Neuronal stem cell (in vitro differentiated cells): ENCODE measurements at regions not wholly inside any gene's neighbourhood (a gene's known extent, or its start where the extent isn't known, plus 50 kb on each side); places are given as distances from the start of the nearest gene placed in this dataset.
"Not testable (repeated sequence)": the region's sequence is repeated elsewhere in the genome, so short reads cannot be mapped to it uniquely, and the experiment has no call there.

Experiments used
- DNase-seq: peaks from one replicate; pipeline ENCODE4 v3.0.0-alpha.2; 2013; ENCODE audit warnings: low spot score
- H2AFZ ChIP-seq: one replicate; pipeline ENCODE4 v1.6.1; 2013; ENCODE audit warnings: mild to moderate bottlenecking, low read length, inconsistent platforms
- H2AK5ac ChIP-seq: 2 replicates; pipeline ENCODE4 v1.6.1; 2013; ENCODE audit warnings: low read depth, mild to moderate bottlenecking, inconsistent platforms, low read length, moderate library complexity, mixed read lengths
- H2BK120ac ChIP-seq: 2 replicates; pipeline ENCODE4 v1.6.1; 2013; ENCODE audit warnings: low read depth, mild to moderate bottlenecking, inconsistent platforms, low read length, moderate library complexity, mixed read lengths
- H2BK12ac ChIP-seq: one replicate; pipeline ENCODE4 v1.6.1; 2013; ENCODE audit warnings: low read length, inconsistent platforms
- H2BK15ac ChIP-seq: 2 replicates; pipeline ENCODE4 v1.6.1; 2013; ENCODE audit warnings: mild to moderate bottlenecking, low read length, inconsistent platforms, mixed read lengths
- H2BK5ac ChIP-seq: one replicate; pipeline ENCODE4 v1.6.1; 2013; ENCODE audit warnings: inconsistent platforms, mild to moderate bottlenecking, low read length, moderate library complexity
- H3K14ac ChIP-seq: one replicate; pipeline ENCODE4 v1.6.1; 2013; ENCODE audit warnings: low read length, inconsistent platforms
- H3K18ac ChIP-seq: 2 replicates; pipeline ENCODE4 v1.6.1; 2013; ENCODE audit warnings: low read length, inconsistent platforms
- H3K23ac ChIP-seq: 2 replicates; pipeline ENCODE4 v1.6.1; 2013; ENCODE audit warnings: low read depth, mild to moderate bottlenecking, mixed read lengths, low read length, inconsistent platforms; ENCODE audit not compliant: poor library complexity
- H3K27ac ChIP-seq: replicated peaks from 3 replicates; pipeline ENCODE4 v1.5.1; 2013; ENCODE audit warnings: low read length, inconsistent platforms
- H3K27me3 ChIP-seq, 3 experiments: 2 replicates each; pipeline ENCODE4 v1.6.1; 2013; ENCODE audit warnings: low read length in 3 of 3, mild to moderate bottlenecking in 2 of 3, inconsistent platforms in 1 of 3, low read depth in 1 of 3, mixed read lengths in 1 of 3, moderate library complexity in 1 of 3; ENCODE audit not compliant: control insufficient read depth in 3 of 3, insufficient read depth in 3 of 3
- H3K36me3 ChIP-seq, 2 donors: replicated peaks in 1 of 2; 2 replicates each; pipeline ENCODE4 v1.6.1; 2013; ENCODE audit warnings: low read length in 2 of 2; ENCODE audit not compliant: control insufficient read depth in 2 of 2, insufficient read depth in 2 of 2
- H3K4ac ChIP-seq: 2 replicates; pipeline ENCODE4 v1.6.1; 2013; ENCODE audit warnings: inconsistent platforms, mild to moderate bottlenecking, low read length, moderate library complexity
- H3K4me1 ChIP-seq, 2 donors: 1 replicate in 1 of 2; 2 replicates in 1 of 2; pipeline ENCODE4 v1.6.1; 2013; ENCODE audit warnings: low read length in 2 of 2, low read depth in 1 of 2; ENCODE audit not compliant: control insufficient read depth in 2 of 2, insufficient read depth in 1 of 2
- H3K4me2 ChIP-seq: one replicate; pipeline ENCODE4 v1.6.1; 2013; ENCODE audit warnings: mild to moderate bottlenecking, low read length, inconsistent platforms; ENCODE audit not compliant: insufficient read depth, poor library complexity, severe bottlenecking
- H3K4me3 ChIP-seq, 2 donors: 2 replicates each; pipeline ENCODE4 v1.5.1; 2013; ENCODE audit warnings: low read length in 2 of 2, mild to moderate bottlenecking in 2 of 2, inconsistent platforms in 1 of 2, moderate library complexity in 1 of 2
- H3K79me1 ChIP-seq: one replicate; pipeline ENCODE4 v1.6.1; 2013; ENCODE audit warnings: low read depth, mild to moderate bottlenecking, inconsistent platforms, low read length, moderate library complexity
- H3K9ac ChIP-seq: one replicate; pipeline ENCODE4 v1.6.1; 2013; ENCODE audit warnings: mild to moderate bottlenecking, low read depth, low read length, inconsistent platforms; ENCODE audit not compliant: poor library complexity
- H3K9me3 ChIP-seq, 2 donors: replicated peaks in 1 of 2; 2 replicates each; pipeline versions ENCODE3 to v1.6.1; 2013; ENCODE audit warnings: low read length in 2 of 2, mild to moderate bottlenecking in 2 of 2, inconsistent platforms in 1 of 2, low read depth in 1 of 2, mixed read lengths in 1 of 2, moderate library complexity in 1 of 2; ENCODE audit not compliant: control insufficient read depth in 2 of 2, insufficient read depth in 1 of 2
- H4K8ac ChIP-seq: one replicate; pipeline ENCODE4 v1.6.1; 2013; ENCODE audit warnings: low read depth, mild to moderate bottlenecking, inconsistent platforms, low read length, moderate library complexity
- H4K91ac ChIP-seq: one replicate; pipeline ENCODE4 v1.6.1; 2013; ENCODE audit warnings: low read length, low read depth, mild to moderate bottlenecking, inconsistent platforms; ENCODE audit not compliant: poor library complexity
- WGBS, 2 donors: extraction: QIAGEN DNeasy Blood & Tissue Kit; methylation state at CpG; one replicate each; pipeline ENCODE4 v1.1.7; 2013; ENCODE audit warnings: missing lambda C conversion rate in 2 of 2, mixed read lengths in 1 of 2; ENCODE audit not compliant: insufficient read length in 2 of 2, insufficient replicate concordance in 1 of 2; ENCODE audit errors: extremely low coverage in 2 of 2; 5-methylcytosine and 5-hydroxymethylcytosine counted together

DNA sequence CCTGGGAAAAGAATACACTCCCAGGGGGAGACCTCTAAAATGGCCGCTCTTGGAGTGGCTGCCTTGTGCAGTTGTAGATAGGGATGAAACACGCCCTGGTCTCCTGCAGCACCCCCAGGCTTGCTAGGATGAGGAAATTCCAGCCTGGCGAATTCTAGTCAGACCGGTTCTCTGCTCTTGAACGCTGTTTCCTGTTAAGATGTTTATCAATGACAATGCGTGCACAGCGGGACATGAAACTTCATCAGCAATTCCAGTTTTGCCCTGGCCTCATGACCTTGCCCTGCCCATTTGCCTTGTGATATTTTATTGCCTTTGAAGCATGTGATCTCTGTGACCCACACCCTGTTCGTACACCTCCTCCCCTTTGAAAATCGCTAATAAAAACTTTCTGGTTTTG lies 225.2 kb upstream of the INTU start:
- no CpG with 5 or more reads among the region's 9 CpGs for WGBS, 2 donors
- not testable (repeated sequence) for H3K4ac ChIP-seq, H4K91ac ChIP-seq, H3K9ac ChIP-seq, H2AFZ ChIP-seq, H2BK12ac ChIP-seq, H2AK5ac ChIP-seq, H3K14ac ChIP-seq, H3K36me3 ChIP-seq, H3K23ac ChIP-seq, H3K27me3 ChIP-seq, H3K79me1 ChIP-seq, H3K4me2 ChIP-seq, H2BK120ac ChIP-seq, H3K27ac ChIP-seq, H3K9me3 ChIP-seq, H4K8ac ChIP-seq, H3K4me3 ChIP-seq, DNase-seq, H2BK5ac ChIP-seq, H3K18ac ChIP-seq, H3K4me1 ChIP-seq, H2BK15ac ChIP-seq

DNA sequence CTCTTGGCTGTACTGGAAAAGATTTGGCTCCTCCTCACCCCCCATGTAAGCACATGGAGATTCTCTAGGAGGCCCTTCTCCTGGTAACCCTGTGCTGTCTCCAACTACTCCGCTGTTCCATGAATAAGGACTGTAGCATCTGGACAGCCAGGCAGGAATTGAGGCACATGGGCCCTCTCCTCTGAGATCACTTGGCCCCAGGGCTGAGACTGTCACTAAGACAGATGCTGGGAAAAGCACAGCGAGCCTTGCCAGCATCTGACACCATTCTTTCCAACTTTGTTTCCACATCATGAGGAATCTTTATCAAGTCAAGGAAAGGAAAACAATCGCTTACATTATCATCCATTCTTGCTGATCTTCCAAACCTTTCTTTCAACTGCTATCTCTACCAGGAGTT lies 222.6 kb upstream of the INTU start:
- Histone ChIP-seq H3K18ac (no peak overlapping the region), H2AFZ (no peak overlapping the region)

DNA sequence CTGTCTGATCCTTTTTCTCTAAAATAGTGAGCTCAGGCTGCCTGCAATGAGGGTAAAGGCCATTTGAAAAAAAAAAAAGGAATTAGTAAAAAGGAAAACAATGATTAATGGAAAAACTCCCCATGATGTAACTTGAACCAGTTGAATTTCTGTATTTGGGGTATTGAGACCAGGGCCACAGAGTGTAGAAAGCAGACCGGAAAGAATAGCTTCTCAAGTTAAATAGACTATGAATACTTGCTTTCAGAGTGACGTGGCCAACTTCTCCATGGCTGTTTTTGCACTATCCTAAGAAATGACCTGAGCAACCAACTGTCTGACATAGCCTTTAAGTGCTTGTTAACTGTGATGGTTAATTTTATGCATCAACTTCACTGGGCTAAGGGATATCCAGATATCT lies 222.1 kb upstream of the INTU start:
- no peak overlapping the region for H3K9ac ChIP-seq
- H3K4me2 ChIP-seq: no peak overlapping the region
- H3K27me3 ChIP-seq: no peaks in the 10 kb centered on the region
- no peak overlapping the region for H2BK15ac ChIP-seq
- no peak overlapping the region for H4K8ac ChIP-seq
- H3K4me1 ChIP-seq: no peaks in the 10 kb centered on the region
- no peak overlapping the region for H3K4me3 ChIP-seq
- H4K91ac ChIP-seq: no peak overlapping the region
- no peaks in the 10 kb centered on the region for H3K79me1 ChIP-seq
- peaks cover 2 to 3% of the 10 kb centered on the region in 2 donors for H3K9me3 ChIP-seq
- WGBS, 2 donors: no CpG with 5 or more reads among the region's 2 CpGs
- H3K36me3 ChIP-seq: no peaks in the 10 kb centered on the region
- no peak overlapping the region for H2BK12ac ChIP-seq
- no peak overlapping the region for H2AFZ ChIP-seq
- H3K27ac ChIP-seq: no peak overlapping the region
- no peak overlapping the region for H3K4ac ChIP-seq
- H3K23ac ChIP-seq: no peak overlapping the region
- H2BK120ac ChIP-seq: no peak overlapping the region
- no peak overlapping the region for H3K18ac ChIP-seq
- H3K14ac ChIP-seq: no peak overlapping the region
- no peak for DNase-seq
- H2BK5ac ChIP-seq: no peak overlapping the region
- no peak overlapping the region for H2AK5ac ChIP-seq

More for the DNA sequence above, 222.6 kb upstream of the INTU start:
- H3K36me3 ChIP-seq: no peaks in the 10 kb centered on the region
- H3K4me1 ChIP-seq: no peaks in the 10 kb centered on the region
- H3K14ac ChIP-seq: no peak overlapping the region
- H2BK120ac ChIP-seq: no peak overlapping the region
- H2AK5ac ChIP-seq: no peak overlapping the region
- no peak overlapping the region for H3K23ac ChIP-seq
- no peaks in the 10 kb centered on the region for H3K27me3 ChIP-seq
- no peak overlapping the region for H2BK5ac ChIP-seq
- no CpG with 5 or more reads among the region's 3 CpGs for WGBS, 2 donors
- peaks cover 2 to 3% of the 10 kb centered on the region in 2 donors for H3K9me3 ChIP-seq
- H3K9ac ChIP-seq: no peak overlapping the region
- no peak overlapping the region for H3K4ac ChIP-seq
- H3K79me1 ChIP-seq: no peaks in the 10 kb centered on the region
- no peak overlapping the region for H3K4me2 ChIP-seq
- no peak for DNase-seq
- H3K27ac ChIP-seq: no peak overlapping the region
- no peak overlapping the region for H4K8ac ChIP-seq
- H3K4me3 ChIP-seq: no peak overlapping the region
- no peak overlapping the region for H2BK15ac ChIP-seq
- H4K91ac ChIP-seq: no peak overlapping the region
- H2BK12ac ChIP-seq: no peak overlapping the region

DNA sequence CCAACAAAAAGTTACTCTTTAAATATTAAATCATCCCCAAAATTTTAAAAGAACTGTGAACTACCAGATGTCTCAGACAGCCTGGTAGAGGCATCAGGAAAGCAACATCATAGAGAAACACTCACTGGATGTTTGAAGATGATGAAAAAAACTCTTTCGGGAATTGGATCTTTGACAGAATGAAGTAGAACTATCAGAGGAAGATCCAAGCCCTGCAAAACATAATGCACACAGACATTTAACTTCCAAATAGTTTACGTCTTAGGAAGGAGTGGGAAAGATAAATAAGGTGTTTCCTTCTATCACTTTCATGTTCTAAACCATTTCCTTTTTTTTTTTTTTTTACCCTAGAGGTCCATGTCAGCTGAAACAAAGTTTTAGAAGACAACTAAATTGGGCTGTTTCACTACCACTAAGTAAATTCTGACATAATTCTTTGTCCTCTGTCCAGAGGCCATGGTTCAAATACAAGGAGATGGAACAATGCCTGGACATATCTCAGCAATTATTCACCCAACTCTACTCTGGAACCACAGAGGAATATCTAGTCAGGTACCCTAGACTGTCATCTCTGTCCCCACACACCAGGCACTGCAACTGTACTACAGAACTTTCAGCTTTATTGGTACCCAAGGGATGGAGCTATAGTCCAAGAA lies 217.7 kb upstream of the INTU start:
- no peak overlapping the region for H2BK15ac ChIP-seq
- no peak overlapping the region for H2BK120ac ChIP-seq
- H3K9me3 ChIP-seq: no peaks in the 10 kb centered on the region
- H3K4me1 ChIP-seq: no peaks in the 10 kb centered on the region
- no peak overlapping the region for H3K4me2 ChIP-seq
- H3K14ac ChIP-seq: no peak overlapping the region
- H3K4me3 ChIP-seq: no peak overlapping the region
- WGBS, 2 donors: no CpG with 5 or more reads among the region's 2 CpGs
- H2BK12ac ChIP-seq: no peak overlapping the region
- H4K91ac ChIP-seq: no peak overlapping the region
- DNase-seq: no peak
- no peak overlapping the region for H3K23ac ChIP-seq
- H3K27me3 ChIP-seq: no peaks in the 10 kb centered on the region
- H3K4ac ChIP-seq: no peak overlapping the region
- H4K8ac ChIP-seq: no peak overlapping the region
- H3K9ac ChIP-seq: no peak overlapping the region
- no peak overlapping the region for H2AK5ac ChIP-seq
- no peaks in the 10 kb centered on the region for H3K79me1 ChIP-seq
- H3K18ac ChIP-seq: no peak overlapping the region
- H2BK5ac ChIP-seq: no peak overlapping the region
- H3K36me3 ChIP-seq: no peaks in the 10 kb centered on the region
- no peak overlapping the region for H3K27ac ChIP-seq
- no peak overlapping the region for H2AFZ ChIP-seq
